ENCODE measurements at regions not wholly inside any gene's neighbourhood (a gene's known extent, or its start where the extent isn't known, plus 50 kb on each side); places are given as distances from the start of the nearest gene placed in this dataset.
"Not testable (repeated sequence)": the region's sequence is repeated elsewhere in the genome, so short reads cannot be mapped to it uniquely, and the experiment has no call there.

DNA sequence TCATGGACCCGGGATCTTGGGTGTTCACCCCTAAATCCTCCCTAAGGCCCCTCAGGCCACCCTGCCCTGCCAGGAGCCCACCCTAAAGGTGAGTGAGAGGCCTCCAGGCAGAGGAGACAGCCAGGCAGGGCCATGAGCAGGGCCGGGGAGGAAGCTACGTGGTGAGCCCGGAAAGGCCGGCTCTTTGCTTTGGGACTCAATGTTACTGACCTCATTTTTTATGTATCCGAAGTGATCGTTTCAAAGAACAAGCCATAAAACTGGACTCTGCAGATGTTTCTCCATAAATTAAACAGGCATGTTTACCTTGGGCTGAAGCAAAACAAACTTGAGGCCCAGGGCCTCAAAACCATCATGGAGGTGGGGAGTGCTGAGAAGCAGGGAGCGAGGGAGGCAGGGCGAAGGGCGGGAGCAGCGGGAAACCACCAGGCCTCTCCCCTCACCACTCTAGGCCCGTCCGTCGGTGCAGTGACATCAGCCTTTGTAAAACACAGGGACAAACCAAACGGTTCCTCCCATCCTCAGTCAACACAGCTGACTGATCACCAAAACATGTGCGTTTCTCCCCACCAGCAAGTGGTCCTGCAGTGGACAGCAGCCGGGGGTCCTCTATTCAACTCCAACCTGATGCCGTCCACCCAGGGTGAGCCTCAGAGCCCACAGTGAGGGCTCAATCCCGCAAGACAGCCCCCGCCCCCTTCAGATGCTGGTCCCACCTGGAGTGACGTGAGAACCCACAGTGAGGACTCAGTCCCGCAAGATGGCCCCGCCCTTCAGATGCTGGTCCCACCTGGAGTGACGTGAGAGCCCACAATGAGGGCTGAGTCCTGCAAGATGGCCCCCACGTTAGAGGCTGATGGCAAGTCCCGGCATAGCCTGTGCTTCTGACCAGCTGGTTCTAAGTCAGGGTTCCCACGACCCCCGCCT lies 102.9 kb upstream of the LRPAP1 start:
- H3K4me3 ChIP-seq (ENCODE audit: low read length), result no peak overlapping the region
- peaks cover 10% of the 10 kb centered on the region for H3K9me3 ChIP-seq (ENCODE audit: control insufficient read depth, low read length)
- no peak for DNase-seq (ENCODE audit: low read depth)
- H3K4me1 ChIP-seq (ENCODE audit: control insufficient read depth, insufficient read depth, low read length), result peaks cover 7% of the 10 kb centered on the region
- no peaks in the 10 kb centered on the region for H3K36me3 ChIP-seq (ENCODE audit: control insufficient read depth, insufficient read depth, low read length, severe bottlenecking)
- no peak overlapping the region for H3K9ac ChIP-seq (ENCODE audit: low read length)
- H3K27me3 ChIP-seq (replicated peaks; ENCODE audit: control insufficient read depth, insufficient read depth, low read length), result peaks cover 4% of the 10 kb centered on the region

DNA sequence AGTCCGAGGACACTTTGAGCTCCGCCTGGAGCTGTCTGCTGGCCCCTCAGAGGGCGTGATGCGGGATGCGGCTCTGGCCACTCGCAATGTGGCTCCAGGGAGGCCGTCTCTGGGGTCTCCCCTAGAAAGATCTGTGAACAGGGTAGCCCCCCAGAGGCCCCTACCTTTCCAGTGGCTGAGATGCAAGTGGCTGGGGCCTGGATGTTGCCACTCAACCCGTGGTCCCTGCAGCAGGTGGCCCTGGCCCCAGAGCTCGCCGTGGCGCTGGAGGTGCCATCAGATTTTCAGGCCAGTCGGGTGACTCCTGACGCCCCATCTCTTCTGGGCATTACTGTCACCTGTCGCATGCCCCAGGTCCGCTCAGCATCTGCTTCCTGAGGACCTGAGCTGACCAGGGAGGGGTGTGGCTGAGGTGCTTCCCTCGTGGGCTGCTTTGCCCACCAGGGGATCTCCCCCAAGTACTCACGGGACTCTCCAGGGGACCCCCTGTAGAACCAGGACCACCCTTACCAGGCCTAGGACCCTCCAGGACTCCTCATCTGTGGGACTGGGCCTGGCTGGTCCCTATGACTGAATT lies 102.1 kb upstream of the LRPAP1 start:
- no peak for DNase-seq (ENCODE audit: low read depth)
- no peak overlapping the region for H3K4me3 ChIP-seq (ENCODE audit: low read length)
- no peak overlapping the region for H3K9ac ChIP-seq (ENCODE audit: low read length)
- peaks cover 7% of the 10 kb centered on the region for H3K4me1 ChIP-seq (ENCODE audit: control insufficient read depth, insufficient read depth, low read length)
- H3K27me3 ChIP-seq (replicated peaks; ENCODE audit: control insufficient read depth, insufficient read depth, low read length), result peaks cover 6% of the 10 kb centered on the region
- H3K36me3 ChIP-seq (ENCODE audit: control insufficient read depth, insufficient read depth, low read length, severe bottlenecking), result no peaks in the 10 kb centered on the region
- peaks cover 10% of the 10 kb centered on the region for H3K9me3 ChIP-seq (ENCODE audit: control insufficient read depth, low read length)

DNA sequence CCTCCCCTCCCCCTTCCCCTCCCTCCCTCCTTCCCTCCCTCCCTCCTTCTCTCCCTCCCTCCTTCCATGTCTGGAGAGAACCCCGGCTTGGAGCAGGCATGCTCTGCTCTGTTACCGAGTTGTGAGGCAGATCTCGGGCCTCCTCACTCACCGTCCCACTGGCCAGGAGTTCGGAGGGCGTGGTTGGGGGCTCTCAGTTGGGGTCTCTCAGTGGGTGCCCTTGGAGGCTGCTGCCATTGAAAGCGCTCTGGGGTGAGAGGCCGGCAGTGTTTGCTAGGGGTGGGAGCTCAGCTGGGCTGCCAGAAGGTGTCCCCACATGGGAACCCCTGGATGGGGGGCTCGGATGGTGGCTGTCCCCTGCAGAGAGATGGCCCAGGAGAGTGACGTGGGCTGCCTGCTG lies 101.1 kb upstream of the LRPAP1 start:
- not testable (repeated sequence) for H3K36me3 ChIP-seq (ENCODE audit: control insufficient read depth, insufficient read depth, low read length, severe bottlenecking); H3K27me3 ChIP-seq (replicated peaks; ENCODE audit: control insufficient read depth, insufficient read depth, low read length); DNase-seq (ENCODE audit: low read depth); H3K9ac ChIP-seq (ENCODE audit: low read length); H3K4me1 ChIP-seq (ENCODE audit: control insufficient read depth, insufficient read depth, low read length); H3K4me3 ChIP-seq (ENCODE audit: low read length)
- H3K9me3 ChIP-seq (ENCODE audit: control insufficient read depth, low read length), result peaks cover 10% of the 10 kb centered on the region

DNA sequence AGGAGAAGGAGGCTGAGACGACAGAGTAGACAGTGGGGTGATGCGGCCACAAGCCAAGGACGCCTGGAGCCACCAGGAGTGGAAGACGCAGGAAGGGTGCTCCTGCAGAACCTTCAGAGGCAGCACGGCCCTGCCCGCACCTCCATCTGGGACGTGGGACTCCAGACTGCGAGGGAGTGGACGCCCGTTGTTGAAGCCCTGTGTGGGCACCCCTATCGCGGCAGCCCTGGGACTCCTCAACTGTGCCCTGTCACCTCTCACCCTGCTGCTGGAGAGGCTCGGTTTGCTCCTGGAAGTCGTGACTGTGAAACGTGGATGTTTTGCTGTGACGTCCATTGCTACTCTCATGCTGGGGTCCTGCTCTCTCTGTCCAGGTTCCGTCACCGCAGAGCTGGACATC lies 100.6 kb upstream of the LRPAP1 start:
- not testable (repeated sequence) for H3K36me3 ChIP-seq (ENCODE audit: control insufficient read depth, insufficient read depth, low read length, severe bottlenecking); H3K9ac ChIP-seq (ENCODE audit: low read length); H3K4me1 ChIP-seq (ENCODE audit: control insufficient read depth, insufficient read depth, low read length); H3K4me3 ChIP-seq (ENCODE audit: low read length); DNase-seq (ENCODE audit: low read depth); H3K27me3 ChIP-seq (replicated peaks; ENCODE audit: control insufficient read depth, insufficient read depth, low read length)
- H3K9me3 ChIP-seq (ENCODE audit: control insufficient read depth, low read length), result peaks cover 10% of the 10 kb centered on the region

DNA sequence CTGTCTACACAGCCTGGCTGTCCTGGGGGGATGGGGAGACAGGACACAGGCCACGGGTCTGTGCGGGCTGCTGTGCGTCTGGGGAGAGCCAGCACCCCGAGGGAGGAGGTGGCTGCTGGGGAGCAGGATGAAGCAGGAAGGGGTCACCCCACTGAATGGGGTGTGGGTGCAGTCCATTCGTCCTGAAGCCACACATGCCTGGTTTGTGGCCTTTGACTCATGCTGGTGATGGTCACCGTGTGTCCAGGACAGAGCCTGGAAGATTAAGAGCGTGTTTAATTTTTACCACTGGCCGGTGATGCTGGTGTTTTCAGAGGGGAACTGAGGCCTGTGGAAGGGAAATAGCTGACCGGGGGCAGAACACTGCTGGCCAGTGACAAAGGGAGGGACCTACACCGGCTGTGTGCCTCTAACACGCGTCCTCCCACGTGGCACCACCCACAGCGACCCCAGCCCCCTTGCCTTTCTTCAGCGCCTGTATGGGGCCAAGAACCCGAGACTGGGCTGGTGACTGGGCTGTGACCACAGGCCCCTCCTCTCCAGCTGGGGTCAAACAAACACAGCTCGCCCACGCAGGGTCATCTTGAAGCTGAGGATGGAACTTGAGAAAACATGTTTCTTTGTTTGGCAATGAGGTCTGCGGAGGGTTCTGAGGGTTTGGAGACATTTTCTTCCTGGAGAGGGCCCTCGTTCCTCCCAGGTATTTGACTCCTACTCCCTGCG lies 99.5 kb upstream of the LRPAP1 start:
- H3K4me3 ChIP-seq (ENCODE audit: low read length); DNase-seq (ENCODE audit: low read depth); H3K9ac ChIP-seq (ENCODE audit: low read length); H3K4me1 ChIP-seq (ENCODE audit: control insufficient read depth, insufficient read depth, low read length); H3K36me3 ChIP-seq (ENCODE audit: control insufficient read depth, insufficient read depth, low read length, severe bottlenecking); H3K9me3 ChIP-seq (ENCODE audit: control insufficient read depth, low read length): not testable (repeated sequence)
- peaks cover 11% of the 10 kb centered on the region for H3K27me3 ChIP-seq (replicated peaks; ENCODE audit: control insufficient read depth, insufficient read depth, low read length)

DNA sequence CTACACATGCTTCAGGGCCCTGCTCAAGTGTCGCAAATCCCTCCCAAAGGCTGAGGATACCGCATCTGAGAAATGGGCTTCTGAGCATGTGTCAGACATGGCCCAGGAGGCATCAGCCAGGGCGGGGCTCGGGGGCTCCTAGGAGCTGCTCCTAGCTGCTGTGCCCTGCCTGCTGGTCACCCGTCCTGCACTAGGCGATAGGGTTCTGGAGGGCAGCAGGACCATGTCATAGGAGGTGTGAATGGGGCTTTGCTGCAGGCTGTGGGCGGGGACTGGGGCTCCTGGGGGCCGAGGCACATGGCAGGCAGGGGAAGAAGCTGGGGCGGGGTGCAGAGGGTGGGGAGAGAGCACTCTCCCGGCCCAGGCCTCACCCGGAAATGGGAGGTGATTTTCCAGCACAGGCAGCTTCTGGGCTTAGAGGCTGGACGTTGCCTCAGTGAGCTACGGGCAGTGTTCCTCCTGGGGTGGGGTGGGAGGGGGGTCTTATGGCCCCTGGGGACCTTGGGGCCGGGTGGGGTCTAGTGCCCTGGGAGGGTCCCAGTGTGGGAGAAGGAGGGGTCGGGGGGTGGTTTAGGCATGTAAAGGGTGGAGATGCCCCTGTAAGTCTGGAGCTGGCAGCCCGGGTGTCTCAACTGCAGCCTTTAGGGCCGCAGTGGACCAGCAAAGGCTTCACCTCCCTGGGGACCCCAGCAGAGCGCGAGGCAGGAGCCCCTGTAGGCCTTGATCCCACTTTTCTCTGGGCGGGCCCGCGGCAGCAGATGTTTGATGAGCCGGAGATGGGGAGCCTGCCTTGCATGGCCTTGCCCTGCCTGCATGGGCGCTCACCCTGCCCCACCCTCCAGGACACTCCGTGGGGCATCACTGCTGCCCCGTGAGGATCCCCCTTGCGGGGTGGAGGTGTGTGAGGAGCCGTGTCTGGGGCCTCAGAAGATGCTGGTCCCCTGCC lies 98.6 kb upstream of the LRPAP1 start:
- Histone ChIP-seq H3K4me3 (ENCODE audit: low read length) (no peak overlapping the region), H3K27me3 (replicated peaks; ENCODE audit: control insufficient read depth, insufficient read depth, low read length) (peaks cover 11% of the 10 kb centered on the region), H3K9ac (ENCODE audit: low read length) (no peak overlapping the region), H3K36me3 (ENCODE audit: control insufficient read depth, insufficient read depth, low read length, severe bottlenecking) (no peaks in the 10 kb centered on the region), H3K9me3 (ENCODE audit: control insufficient read depth, low read length) (no peaks in the 10 kb centered on the region), H3K4me1 (ENCODE audit: control insufficient read depth, insufficient read depth, low read length) (no peaks in the 10 kb centered on the region)
- peak; percentile 4 for DNase-seq (ENCODE audit: low read depth)

DNA sequence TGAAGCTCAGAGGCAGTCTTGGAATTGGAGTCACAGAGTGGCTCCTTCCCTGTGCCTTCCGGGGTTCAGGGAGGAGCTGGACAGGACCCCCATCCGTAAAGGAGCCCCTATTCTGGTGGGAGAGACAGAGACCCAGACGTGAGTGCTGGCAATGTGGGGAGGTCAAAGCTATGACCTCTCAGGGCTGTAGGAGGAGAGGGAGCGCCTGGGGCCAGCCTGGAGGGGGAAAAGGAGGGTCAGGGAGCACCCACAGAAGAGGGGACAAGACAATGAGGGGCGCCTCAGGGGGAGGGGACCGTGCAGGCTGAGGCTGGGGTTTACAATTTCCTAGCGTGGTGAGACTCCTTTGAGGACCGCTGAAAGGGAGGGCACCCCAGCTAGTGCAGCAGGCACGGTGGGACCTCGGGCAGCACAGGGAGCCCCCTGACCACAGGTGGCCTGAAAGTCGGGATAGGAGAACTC lies 97.9 kb upstream of the LRPAP1 start:
- Histone ChIP-seq H3K9ac (ENCODE audit: low read length) (no peak overlapping the region), H3K36me3 (ENCODE audit: control insufficient read depth, insufficient read depth, low read length, severe bottlenecking) (no peaks in the 10 kb centered on the region), H3K4me1 (ENCODE audit: control insufficient read depth, insufficient read depth, low read length) (no peaks in the 10 kb centered on the region), H3K4me3 (ENCODE audit: low read length) (no peak overlapping the region), H3K9me3 (ENCODE audit: control insufficient read depth, low read length) (no peaks in the 10 kb centered on the region), H3K27me3 (replicated peaks; ENCODE audit: control insufficient read depth, insufficient read depth, low read length) (peaks cover 11% of the 10 kb centered on the region)
- no peak for DNase-seq (ENCODE audit: low read depth)

DNA sequence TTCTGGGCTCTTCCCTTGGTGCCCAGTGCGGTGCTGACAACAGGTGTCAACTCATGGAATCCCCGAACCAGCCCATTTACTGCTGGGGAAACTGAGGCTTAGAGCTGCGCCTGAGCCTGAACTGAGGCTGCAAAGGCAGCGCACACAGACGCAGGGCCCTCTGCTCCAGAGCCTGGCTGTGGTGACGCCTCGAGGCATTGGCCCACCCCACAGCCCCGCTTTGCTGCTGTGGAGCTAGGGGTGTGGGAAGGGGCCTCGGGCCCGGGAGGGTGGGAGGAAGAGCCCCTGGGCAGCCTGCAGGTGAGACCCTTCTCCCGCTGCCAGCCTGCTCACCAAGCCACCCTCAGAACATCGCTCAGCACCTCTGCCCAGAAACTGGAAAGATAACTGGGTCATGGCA lies 97.4 kb upstream of the LRPAP1 start:
- H3K27me3 ChIP-seq (replicated peaks; ENCODE audit: control insufficient read depth, insufficient read depth, low read length), result peaks cover 11% of the 10 kb centered on the region
- H3K4me3 ChIP-seq (ENCODE audit: low read length), result no peak overlapping the region
- H3K9ac ChIP-seq (ENCODE audit: low read length), result no peak overlapping the region
- DNase-seq (ENCODE audit: low read depth), result no peak
- no peaks in the 10 kb centered on the region for H3K9me3 ChIP-seq (ENCODE audit: control insufficient read depth, low read length)
- H3K4me1 ChIP-seq (ENCODE audit: control insufficient read depth, insufficient read depth, low read length), result no peaks in the 10 kb centered on the region
- no peaks in the 10 kb centered on the region for H3K36me3 ChIP-seq (ENCODE audit: control insufficient read depth, insufficient read depth, low read length, severe bottlenecking)

DNA sequence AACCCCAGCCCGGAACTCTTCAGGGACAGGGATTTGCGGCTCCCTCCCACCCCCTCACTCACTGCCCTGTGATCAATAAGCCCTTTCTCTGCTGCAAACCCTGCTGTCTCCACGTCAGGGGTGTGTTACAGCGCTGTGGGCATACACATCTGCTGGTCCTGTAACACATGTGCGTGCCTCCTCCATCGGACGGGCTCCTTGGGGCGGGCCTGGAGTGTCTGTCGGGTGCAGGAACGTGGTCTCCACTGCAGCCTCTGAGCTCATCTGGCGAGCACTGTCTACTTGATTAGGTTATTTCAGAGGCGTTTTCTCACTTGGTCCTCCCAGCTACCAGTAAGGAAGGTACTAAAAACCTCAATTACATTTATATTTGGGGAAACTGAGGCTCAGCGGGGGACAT lies 97.0 kb upstream of the LRPAP1 start:
- not testable (repeated sequence) for H3K9ac ChIP-seq (ENCODE audit: low read length); H3K4me1 ChIP-seq (ENCODE audit: control insufficient read depth, insufficient read depth, low read length); DNase-seq (ENCODE audit: low read depth); H3K9me3 ChIP-seq (ENCODE audit: control insufficient read depth, low read length); H3K36me3 ChIP-seq (ENCODE audit: control insufficient read depth, insufficient read depth, low read length, severe bottlenecking); H3K4me3 ChIP-seq (ENCODE audit: low read length)
- peaks cover 11% of the 10 kb centered on the region for H3K27me3 ChIP-seq (replicated peaks; ENCODE audit: control insufficient read depth, insufficient read depth, low read length)

DNA sequence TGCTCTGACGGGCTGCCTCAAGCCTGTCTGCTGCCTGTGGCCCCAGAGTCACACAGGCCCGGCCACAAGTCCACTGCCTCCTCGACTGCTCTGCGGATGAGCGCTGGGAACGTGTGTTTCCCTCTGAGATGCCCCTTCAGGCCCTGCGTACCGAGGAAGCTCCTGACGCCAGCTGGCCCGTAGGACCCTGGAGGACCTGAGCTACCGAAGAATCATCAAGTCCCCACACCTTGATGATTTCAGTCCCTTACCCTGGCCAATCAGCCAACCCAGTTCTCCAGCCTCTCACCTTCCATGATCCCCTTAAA lies 96.6 kb upstream of the LRPAP1 start:
- H3K4me1 ChIP-seq (ENCODE audit: control insufficient read depth, insufficient read depth, low read length), result no peaks in the 10 kb centered on the region
- H3K4me3 ChIP-seq (ENCODE audit: low read length), result no peak overlapping the region
- H3K9me3 ChIP-seq (ENCODE audit: control insufficient read depth, low read length), result no peaks in the 10 kb centered on the region
- DNase-seq (ENCODE audit: low read depth), result no peak
- H3K36me3 ChIP-seq (ENCODE audit: control insufficient read depth, insufficient read depth, low read length, severe bottlenecking), result no peaks in the 10 kb centered on the region
- peaks cover 11% of the 10 kb centered on the region for H3K27me3 ChIP-seq (replicated peaks; ENCODE audit: control insufficient read depth, insufficient read depth, low read length)
- no peak overlapping the region for H3K9ac ChIP-seq (ENCODE audit: low read length)
